GM18505 (cell line): ENCODE measurements at regions not wholly inside any gene's neighbourhood (a gene's known extent, or its start where the extent isn't known, plus 50 kb on each side); places are given as distances from the start of the nearest gene placed in this dataset.

Source experiments
- ATAC-seq: cut with Tn5 transposase; IDR thresholded peaks from one replicate; pipeline ENCODE4 v1.9.1; 2021; ENCODE audit not compliant: unreplicated experiment
- POLR2A ChIP-seq: IDR thresholded peaks from 4 replicates; pipeline ENCODE4 v1.6.1; 2011; ENCODE audit warnings: borderline replicate concordance; ENCODE audit not compliant: insufficient read depth, insufficient read length; ENCODE audit errors: extremely low read depth

DNA sequence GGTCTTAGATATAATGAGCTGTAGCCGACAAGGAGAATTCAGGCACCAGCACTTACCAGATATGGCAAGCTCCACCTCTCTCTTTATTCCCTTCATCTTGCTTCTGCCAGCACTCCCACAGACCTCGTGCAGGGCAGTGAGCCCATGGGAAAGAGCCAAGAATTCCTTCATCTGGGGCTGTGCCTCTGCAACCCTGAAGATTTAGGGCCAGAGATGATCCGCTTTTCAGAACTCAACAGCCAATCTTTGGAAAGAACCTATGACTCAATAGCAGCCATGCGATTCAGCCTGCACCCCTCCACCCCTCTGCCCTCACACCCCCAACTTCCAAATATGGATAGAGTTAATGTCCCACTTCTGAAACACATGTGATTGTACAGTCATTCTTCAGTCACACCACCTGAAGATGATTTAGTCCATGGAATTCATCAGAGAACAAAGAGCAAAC lies 533.7 kb upstream of the TNP1 start:
- no peak for TF ChIP-seq POLR2A
- no peak for ATAC-seq

DNA sequence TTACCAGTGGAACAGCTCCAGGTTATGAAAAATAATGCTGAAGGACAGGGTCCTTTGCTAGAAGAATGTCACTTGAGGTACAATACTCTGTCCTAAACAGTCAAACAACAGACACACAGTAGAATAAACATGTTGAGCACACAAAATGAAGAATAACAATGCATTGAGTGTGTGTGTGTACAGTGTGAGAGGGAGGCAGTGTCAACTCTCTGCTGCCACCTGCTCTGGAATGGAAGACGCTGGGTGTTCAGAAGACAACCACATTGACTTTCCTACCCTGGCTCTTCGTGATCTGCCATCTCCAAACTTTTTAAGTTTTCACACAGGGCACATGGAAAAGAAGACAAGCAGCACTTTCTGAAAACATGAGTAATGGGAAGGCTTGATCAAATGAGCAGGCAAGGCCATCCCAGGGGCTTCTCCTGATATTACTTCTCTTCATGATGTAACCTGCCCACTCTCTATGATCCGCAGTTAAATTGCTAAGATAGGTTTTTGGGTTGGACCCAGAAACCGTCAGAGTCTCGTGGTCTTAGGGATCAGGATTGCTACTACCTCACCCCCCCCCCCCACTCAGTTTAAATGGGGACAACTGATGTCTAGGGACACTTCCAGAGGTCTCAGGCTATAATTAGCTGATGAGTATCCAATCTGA lies 533.2 kb upstream of the TNP1 start:
- no peak for TF ChIP-seq POLR2A
- ATAC-seq = no peak

DNA sequence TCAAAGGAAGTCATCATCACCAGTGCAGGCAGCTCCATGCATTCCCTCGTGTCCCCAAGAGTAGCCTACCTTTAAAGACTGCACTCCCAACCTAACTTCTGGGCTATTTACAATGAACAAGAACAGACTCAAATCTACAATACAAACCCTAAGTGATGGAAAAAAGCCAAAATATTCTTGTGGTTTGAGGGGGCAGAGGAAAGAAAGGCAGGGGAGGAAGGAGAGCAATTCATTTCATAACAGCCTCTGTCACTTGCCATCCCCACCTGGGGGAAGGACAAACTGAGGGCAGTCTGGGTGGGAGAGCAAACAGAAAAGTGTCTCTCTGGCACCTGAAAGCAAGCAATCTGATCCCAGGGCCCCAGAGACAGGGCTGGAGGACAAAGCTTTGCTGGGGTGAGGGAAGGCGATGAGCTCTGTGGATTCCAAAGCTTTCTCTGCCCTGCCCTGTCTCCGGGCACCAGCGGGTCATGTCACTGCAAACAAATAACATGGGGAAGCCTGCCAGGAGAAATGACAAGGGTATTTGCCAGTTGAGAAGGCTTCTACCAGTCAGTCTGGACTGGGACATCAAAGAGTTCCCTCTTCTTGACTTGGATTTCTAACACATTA lies 528.0 kb upstream of the TNP1 start:
- no peak for ATAC-seq
- TF ChIP-seq POLR2A = no peak

DNA sequence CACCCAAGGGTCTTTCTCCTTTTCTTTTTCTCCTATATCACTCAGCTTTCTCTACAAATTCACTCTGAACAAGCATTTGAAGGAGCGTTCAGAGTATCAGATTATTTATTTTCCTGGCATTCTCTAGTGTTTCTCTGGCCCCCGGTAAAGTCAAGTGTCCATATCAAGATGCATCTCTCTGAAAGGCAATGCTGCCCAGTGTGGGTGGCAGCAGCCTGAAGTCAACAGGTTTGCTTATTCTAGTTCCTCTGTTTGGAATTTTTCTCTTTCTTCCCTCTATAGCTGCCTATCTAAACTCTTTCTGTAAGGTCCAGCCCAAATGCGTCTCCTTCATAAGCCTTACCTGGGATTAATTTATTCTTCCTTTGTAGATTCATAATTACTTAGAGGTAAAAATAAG lies 526.2 kb upstream of the TNP1 start:
- TF ChIP-seq POLR2A = no peak
- ATAC-seq = no peak

DNA sequence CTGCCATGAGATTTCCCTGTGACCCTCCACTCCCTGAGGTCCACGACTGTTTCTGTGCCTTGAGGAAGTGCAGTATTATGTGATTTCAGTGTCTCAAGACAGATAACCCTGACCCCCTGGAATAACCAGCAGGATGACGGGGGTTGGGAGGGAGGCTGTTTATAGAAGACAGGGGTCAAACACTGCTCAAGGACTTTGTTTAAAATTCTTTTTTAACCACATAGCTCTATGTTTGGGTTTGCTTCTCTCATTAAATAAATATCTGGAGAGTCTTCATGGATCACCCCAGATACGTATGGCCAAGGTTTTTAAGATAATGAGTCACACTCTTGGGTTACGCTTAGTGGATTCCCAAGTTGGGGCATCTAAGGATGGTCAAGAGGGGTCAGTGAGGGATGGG lies 523.8 kb upstream of the TNP1 start:
- ATAC-seq = no peak
- no peak for TF ChIP-seq POLR2A

DNA sequence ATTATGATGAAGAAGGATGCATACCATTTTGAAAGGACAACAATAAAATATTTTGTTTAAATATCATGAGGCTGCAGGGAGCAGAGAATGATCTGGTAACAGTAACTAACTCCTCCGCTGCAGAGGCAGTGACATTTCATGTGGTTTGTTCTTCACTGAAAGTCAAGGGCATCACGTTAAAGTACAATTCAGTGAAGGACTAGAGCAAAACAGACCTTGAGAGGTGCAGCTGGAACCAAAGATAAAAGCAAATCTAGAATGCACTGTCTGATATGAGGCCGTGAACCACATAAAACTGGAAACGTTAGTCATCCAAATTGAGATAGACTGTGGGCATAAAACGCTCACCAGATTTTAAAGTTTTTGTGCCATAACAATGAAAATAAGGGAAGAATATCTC lies 522.9 kb upstream of the TNP1 start:
- no peak for TF ChIP-seq POLR2A
- no peak for ATAC-seq

DNA sequence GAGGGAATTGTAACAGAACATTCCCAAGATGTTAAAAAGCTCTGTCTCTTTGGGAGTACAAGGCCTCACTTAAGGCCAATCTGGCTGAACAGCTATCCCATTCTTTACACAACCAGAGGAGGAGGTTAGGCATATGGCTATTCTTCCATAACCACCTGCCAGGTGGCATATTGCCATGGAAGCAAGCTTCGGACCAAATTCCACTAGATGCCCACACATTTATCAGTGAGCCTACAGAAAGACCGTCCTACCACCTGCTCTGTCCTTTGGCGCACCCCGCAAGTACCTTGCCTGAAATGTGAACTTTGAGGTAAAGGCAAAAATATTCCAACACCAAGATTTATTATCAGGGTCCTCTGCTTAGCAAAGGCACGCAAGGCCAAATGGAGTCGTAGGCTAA lies 519.9 kb upstream of the TNP1 start:
- no peak for TF ChIP-seq POLR2A
- ATAC-seq = no peak

DNA sequence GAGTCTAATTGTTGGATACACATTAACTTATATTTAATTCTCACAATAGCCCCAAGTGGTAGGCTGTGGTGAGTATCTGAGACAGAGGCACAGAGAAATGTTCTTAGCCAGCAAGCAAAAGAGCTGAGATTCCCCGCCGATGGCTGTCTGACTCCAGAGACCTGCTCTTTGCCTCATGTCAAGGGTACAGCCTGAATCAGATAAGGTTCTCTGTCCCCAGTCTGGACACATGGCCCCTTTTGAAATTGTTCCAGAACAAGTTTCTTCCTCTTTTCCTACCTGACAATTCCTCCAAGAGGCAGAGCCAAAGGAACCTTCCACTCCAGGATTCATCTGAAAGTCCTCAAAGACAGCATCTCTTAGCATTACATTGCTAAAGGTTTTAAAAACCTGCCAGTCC lies 512.9 kb upstream of the TNP1 start:
- TF ChIP-seq POLR2A = no peak
- ATAC-seq = no peak

DNA sequence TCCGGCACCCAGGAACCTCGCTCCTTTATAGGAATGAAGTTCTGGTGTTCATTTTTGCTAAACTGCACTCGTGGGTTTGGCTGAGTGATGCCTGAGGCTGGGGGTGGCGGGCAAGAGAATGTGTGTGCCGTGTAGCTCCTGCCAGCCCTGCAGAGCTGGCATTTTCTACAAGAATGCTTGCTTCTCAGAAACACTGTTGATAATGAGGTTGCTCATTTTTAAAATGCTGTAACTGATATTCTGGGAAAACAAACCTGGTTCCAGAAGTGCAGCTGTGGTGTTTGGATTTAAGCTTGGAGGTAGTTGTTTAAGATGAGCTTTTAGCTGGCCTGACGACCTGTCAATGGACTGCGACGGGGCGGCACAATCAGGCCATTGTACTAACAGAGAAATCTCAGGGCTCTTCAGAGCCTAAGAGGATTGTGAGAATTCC lies 511.9 kb upstream of the TNP1 start:
- ATAC-seq = no peak
- no peak for TF ChIP-seq POLR2A

DNA sequence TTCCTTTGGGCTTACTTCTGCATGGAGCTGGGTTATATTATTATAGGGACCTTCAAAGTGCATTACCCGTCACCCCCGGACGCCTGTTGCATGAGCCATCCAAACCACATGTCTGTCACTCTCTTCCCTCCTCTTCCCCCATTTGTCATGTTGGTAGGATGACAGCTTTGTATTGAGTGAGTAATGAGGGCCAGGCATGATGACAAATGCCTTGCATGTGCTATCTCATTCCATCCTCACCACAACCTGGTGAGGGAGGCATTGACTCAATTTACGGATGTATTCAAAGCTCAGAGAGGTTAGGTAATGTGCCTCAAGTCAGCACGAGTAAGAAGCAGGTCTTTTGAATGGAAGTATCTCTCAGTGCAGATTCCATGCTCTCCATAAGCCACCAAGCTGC lies 510.5 kb upstream of the TNP1 start:
- TF ChIP-seq POLR2A = no peak
- ATAC-seq = no peak

DNA sequence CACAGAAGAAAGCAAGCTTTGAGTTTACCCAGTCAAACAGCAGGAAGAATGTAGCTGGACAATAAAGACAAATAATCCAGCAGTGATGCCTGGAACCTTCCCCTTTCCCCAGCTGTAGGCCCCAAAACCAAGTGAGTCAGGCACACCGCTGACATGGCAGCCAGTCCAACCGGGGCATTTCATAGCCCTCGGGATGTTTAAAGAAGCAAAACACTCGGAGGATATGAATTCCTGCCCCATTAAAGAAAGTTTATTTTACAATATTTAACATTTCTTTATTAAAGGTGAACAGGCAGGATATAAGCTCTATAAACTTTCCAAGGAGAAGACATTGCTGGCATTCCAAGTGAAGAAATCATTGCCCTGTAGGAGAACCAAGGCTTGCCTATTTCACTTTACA lies 507.6 kb upstream of the TNP1 start:
- TF ChIP-seq POLR2A = no peak
- ATAC-seq = no peak

DNA sequence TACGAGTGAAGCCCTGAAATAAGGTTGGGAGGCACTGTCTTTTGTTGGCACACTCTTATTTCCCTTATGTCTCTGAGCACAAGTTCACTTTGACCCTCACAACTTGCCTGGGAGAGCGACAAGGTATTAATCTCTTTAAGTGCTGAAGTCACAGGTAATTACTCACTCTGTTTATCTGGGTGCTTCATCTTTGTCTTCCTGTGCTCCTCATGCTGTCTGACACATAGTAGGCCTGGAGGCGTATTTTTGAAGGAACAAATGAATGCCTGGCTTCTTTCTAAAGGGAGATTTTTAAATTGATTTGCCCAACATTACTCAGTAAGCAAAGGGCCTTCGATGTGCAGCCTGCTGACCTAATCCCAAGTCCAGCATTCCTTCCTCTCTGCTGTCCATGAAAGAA lies 507.1 kb upstream of the TNP1 start:
- no peak for ATAC-seq
- TF ChIP-seq POLR2A = no peak

DNA sequence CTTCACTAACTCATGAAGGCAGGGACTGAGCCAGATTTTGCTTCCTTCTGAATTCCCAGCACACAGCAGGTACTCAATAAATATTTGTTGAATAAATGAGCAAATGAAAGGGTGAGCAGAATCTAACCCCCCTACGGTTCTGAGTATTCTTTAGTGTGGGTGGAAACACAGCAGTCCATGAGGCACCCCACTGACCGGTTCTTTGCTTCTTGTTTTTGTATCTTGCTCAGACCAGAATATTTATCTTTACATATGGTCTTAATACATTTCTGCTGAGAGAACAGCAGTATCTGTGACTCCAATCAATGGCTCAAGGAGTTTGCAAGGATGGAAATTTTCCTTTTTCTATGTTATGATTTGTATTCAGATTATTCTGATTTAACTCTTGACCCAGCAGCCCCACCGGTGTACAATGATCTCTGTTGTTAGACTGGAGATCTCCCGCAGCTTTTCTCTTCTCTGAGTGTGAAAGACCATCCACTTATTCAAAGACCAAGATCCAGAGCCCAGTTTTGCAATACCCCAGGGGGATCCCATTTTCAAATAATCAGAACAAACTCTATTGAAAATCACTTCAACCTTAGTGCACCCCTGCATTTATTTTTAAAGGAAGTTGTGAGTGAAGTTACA lies 506.5 kb upstream of the TNP1 start:
- no peak for TF ChIP-seq POLR2A
- no peak for ATAC-seq

DNA sequence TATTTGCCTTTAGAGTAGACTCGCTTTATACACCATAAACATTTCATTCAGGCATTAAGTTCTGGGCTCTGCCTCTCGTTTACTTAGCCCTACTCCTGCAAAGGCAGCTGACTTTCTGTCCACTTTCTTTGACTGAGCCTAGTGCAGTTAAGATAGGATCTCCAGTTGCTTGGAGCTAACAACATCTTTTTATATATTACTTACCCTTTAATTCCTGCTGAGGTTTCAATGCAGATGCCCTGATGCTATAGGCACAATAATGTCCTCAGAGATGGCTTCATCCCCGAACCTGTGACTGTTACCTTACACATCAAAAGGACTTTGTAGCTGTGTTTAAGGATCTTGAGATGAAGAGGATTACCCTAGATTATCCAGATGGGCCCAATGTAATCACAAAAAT lies 505.8 kb upstream of the TNP1 start:
- no peak for TF ChIP-seq POLR2A
- no peak for ATAC-seq

DNA sequence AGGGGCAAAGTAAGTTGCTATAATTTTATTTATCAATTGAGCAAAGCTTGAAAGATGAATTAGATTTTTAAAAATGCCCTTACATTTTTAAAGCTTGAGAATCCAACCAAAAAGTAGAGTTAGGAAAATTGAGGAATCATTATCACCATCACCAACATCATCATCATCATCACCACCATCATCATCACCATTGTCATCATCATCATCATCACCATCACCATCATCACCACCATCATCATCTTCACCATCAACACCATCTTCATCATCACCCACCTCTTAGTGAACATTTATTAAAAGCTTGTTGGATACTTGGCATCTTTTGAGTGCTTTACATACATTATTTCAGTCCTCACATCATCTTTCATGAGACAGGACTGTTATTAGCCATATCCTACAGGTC lies 504.4 kb upstream of the TNP1 start:
- TF ChIP-seq POLR2A = no peak
- no peak for ATAC-seq

DNA sequence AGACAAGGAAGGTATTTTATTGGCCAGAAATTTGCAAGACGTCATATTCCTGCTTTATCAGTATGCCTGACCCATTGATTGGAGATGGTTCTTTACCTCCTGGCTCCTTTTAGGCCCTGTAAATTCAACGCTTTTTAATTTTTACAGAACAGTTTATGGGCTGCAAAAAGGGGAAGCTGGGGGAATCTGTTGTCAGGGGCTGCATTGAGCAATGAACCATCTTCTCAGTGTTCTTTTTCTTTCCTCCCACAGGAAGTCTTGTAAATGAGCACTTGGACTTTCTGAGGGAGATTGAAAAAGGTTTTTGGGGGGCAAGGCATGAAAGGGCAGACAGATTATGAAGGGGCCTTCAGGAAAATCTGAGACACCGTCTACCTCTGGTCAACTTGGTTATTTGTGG lies 503.6 kb upstream of the TNP1 start:
- TF ChIP-seq POLR2A = no peak
- ATAC-seq = no peak
